ENCODE measurements at regions not wholly inside any gene's neighbourhood (a gene's known extent, or its start where the extent isn't known, plus 50 kb on each side); places are given as distances from the start of the nearest gene placed in this dataset.

- TF ChIP-seq CTCF (IDR thresholded peaks at IDR 0.05), result no peak
- no peak for TF ChIP-seq POLR2A (IDR thresholded peaks at IDR 0.05)
Observed at GRCh38 chr2:155695505-155695904, 637.0 kb downstream of the NR4A2 start.
